A673 (cell line): ENCODE measurements at regions not wholly inside any gene's neighbourhood (a gene's known extent, or its start where the extent isn't known, plus 50 kb on each side); places are given as distances from the start of the nearest gene placed in this dataset.

Source experiments
- BruUV-seq: library from RNA; stranded (reverse); fragments of 400-500 nt; replicated peaks from 2 replicates; lab custom pipeline; 2021; lab: Mats Ljungman, UMichigan
- CTCF ChIA-PET: fragments of 300-600 bp; sonication (Branson Sonifier 250); formaldehyde crosslinking; loops from one replicate; lab custom pipeline; 2022; ENCODE audit warnings: antibody characterized with exemption; lab: Charles Lee
- POLR2A ChIA-PET: fragments of 300-600 bp; sonication (Branson Sonifier 250); formaldehyde crosslinking; loops from one replicate; lab custom pipeline; 2022; ENCODE audit warnings: antibody characterized with exemption; ENCODE audit not compliant: low non-redundant PET; lab: Charles Lee
- DNase-seq: peaks from one replicate; pipeline ENCODE4 v3.0.0-alpha.2; 2015; ENCODE audit warnings: low spot score
- H3K27ac ChIP-seq: fragments of 200-600 bp; sonication (generic); 2 replicates; pipeline ENCODE4 v1.5.1; 2016; ENCODE audit warnings: mixed run types, low read depth, mild to moderate bottlenecking, mixed read lengths, antibody characterized with exemption, low read length; ENCODE audit not compliant: poor library complexity, severe bottlenecking
- H3K27me3 ChIP-seq: fragments of 200-600 bp; sonication (generic); replicated peaks from 2 replicates; pipeline ENCODE4 v1.6.1; 2017; ENCODE audit warnings: mixed run types, low read depth, mild to moderate bottlenecking, mixed read lengths, antibody characterized with exemption, low read length; ENCODE audit not compliant: insufficient read depth, poor library complexity
- H3K36me3 ChIP-seq: fragments of 200-600 bp; sonication (generic); 2 replicates; pipeline ENCODE4 v1.6.1; 2016; ENCODE audit warnings: mixed run types, mild to moderate bottlenecking, mixed read lengths, antibody characterized with exemption, low read length; ENCODE audit not compliant: insufficient read depth, poor library complexity, severe bottlenecking
- H3K4me1 ChIP-seq: fragments of 200-600 bp; sonication (generic); 2 replicates; pipeline ENCODE4 v1.6.1; 2017; ENCODE audit warnings: mixed run types, mild to moderate bottlenecking, mixed read lengths, antibody characterized with exemption, low read length; ENCODE audit not compliant: insufficient read depth, poor library complexity, severe bottlenecking
- H3K4me3 ChIP-seq: fragments of 200-600 bp; sonication (generic); 2 replicates; pipeline ENCODE4 v1.5.1; 2016; ENCODE audit warnings: low read depth, mixed run types, mild to moderate bottlenecking, mixed read lengths, low read length; ENCODE audit not compliant: poor library complexity, severe bottlenecking
- H3K9me3 ChIP-seq: fragments of 200-600 bp; sonication (generic); 2 replicates; pipeline ENCODE4 v1.6.1; 2016; ENCODE audit warnings: mixed run types, low read depth, mild to moderate bottlenecking, mixed read lengths, antibody characterized with exemption, low read length; ENCODE audit not compliant: poor library complexity, severe bottlenecking
- EZH2 ChIP-seq: fragments of 200-600 bp; sonication (generic); IDR thresholded peaks from 2 replicates; pipeline ENCODE4 v1.6.1; 2017; ENCODE audit warnings: borderline replicate concordance, low read depth, mild to moderate bottlenecking, mixed read lengths, antibody characterized with exemption, low read length; ENCODE audit not compliant: poor library complexity, severe bottlenecking
- intact Hi-C: fragments of 100-400 bp; cut with micrococcal nuclease; formaldehyde crosslinking; loops from one replicate; pipeline ENCODE4 v1.10.0; 2022; ENCODE audit not compliant: unreplicated experiment
- TF ChIP-seq, protein P1 (sequence below): fragments of 300-800, 200-600 bp; sonication (generic); conservative IDR thresholded peaks from 2 replicates; pipeline ENCODE4 v1.5.1; 2017; ENCODE audit warnings: low read depth, mild to moderate bottlenecking, antibody characterized with exemption, low read length, moderate library complexity, mixed read lengths

DNA sequence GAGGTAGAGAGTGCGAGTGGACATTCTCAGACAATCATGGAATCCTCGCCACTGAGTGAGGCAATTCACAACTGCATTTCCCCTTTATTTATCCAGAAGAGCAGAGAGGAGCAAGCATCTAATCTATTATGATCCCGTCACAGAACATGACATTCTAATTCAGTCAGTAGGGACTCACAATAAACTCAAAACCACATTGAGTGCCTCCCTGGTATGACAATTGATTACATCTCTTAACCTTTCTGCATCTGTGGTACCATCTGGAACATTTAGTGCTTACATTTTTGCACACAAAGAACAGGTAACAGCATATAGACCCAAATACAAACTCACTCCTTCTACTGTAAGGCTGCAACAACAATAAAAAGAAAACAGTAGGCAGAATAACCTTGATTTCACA lies 517.2 kb downstream of the GBE1 start:
- intact Hi-C loops = loop anchor here (5.0 kb wide), 1 partner anchor 457 kb away; no protein-coding TSS in a partner anchor
- CTCF ChIA-PET = no interaction called here

GRCh38 chr3:81242871-81243270 lies 518.6 kb downstream of the GBE1 start:
- H3K27ac ChIP-seq = no peak overlapping the region
- no peaks in the 10 kb centered on the region for H3K36me3 ChIP-seq
- no TSS peak for BruUV-seq
- no peak overlapping the region for H3K4me3 ChIP-seq
- ChIA-PET POLR2A (no interaction called here), CTCF (no interaction called here)
- no peaks in the 10 kb centered on the region for H3K9me3 ChIP-seq
- H3K27me3 ChIP-seq = no peaks in the 10 kb centered on the region
- no peaks in the 10 kb centered on the region for H3K4me1 ChIP-seq
- intact Hi-C loops = loop anchor here (2.0 to 5.0 kb wide), 2 partner anchors 456 to 1722 kb away; no protein-coding TSS in a partner anchor
- no peak for TF ChIP-seq EZH2
- TF ChIP-seq, protein P1, sequence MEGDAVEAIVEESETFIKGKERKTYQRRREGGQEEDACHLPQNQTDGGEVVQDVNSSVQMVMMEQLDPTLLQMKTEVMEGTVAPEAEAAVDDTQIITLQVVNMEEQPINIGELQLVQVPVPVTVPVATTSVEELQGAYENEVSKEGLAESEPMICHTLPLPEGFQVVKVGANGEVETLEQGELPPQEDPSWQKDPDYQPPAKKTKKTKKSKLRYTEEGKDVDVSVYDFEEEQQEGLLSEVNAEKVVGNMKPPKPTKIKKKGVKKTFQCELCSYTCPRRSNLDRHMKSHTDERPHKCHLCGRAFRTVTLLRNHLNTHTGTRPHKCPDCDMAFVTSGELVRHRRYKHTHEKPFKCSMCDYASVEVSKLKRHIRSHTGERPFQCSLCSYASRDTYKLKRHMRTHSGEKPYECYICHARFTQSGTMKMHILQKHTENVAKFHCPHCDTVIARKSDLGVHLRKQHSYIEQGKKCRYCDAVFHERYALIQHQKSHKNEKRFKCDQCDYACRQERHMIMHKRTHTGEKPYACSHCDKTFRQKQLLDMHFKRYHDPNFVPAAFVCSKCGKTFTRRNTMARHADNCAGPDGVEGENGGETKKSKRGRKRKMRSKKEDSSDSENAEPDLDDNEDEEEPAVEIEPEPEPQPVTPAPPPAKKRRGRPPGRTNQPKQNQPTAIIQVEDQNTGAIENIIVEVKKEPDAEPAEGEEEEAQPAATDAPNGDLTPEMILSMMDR = peak; percentile 62
- DNase-seq = peak; percentile 52

More for the DNA sequence above, 517.2 kb downstream of the GBE1 start:
- H3K36me3 ChIP-seq = no peaks in the 10 kb centered on the region
- no peak overlapping the region for H3K27ac ChIP-seq
- no peak overlapping the region for H3K4me3 ChIP-seq
- no peaks in the 10 kb centered on the region for H3K27me3 ChIP-seq
- BruUV-seq = no TSS peak
- no peaks in the 10 kb centered on the region for H3K9me3 ChIP-seq
- DNase-seq = no peak
- no peaks in the 10 kb centered on the region for H3K4me1 ChIP-seq
- TF ChIP-seq, protein P1 = no peak
- no peak for TF ChIP-seq EZH2
- POLR2A ChIA-PET = interaction anchor here (0.6 kb wide), 1 partner anchor 202 kb away, joined by 20 read pairs; no protein-coding TSS in a partner anchor

DNA sequence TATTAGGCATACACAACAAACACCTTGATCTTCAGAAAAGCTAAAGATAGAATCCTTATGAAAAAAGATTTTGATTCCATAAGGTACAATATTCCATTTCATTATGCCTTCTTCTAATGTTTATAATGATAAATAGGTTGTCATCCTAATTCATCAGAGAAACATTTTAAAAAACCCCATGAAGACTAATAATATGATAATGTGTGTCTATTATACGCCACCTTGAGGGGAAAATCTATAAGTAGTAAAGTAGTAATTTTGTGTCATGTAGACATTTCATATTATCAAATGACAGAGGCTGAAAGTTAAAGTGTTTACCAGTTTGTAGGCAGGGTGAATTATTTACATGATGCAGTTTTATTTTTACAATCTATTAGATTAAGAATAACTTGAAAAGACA lies 524.3 kb downstream of the GBE1 start:
- intact Hi-C loops = no loop called here
- DNase-seq = no peak
- Histone ChIP-seq H3K36me3 (no peaks in the 10 kb centered on the region), H3K27ac (no peak overlapping the region), H3K27me3 (no peaks in the 10 kb centered on the region), H3K4me3 (no peak overlapping the region), H3K4me1 (no peaks in the 10 kb centered on the region), H3K9me3 (no peaks in the 10 kb centered on the region)
- no TSS peak for BruUV-seq
- POLR2A ChIA-PET = no interaction called here
- TF ChIP-seq, protein P1 = no peak; the same call in 1 of the 2 replicates
- no peak for TF ChIP-seq EZH2
- CTCF ChIA-PET = interaction anchor here (0.9 kb wide), 1 partner anchor 1565 kb away, joined by 3 read pairs; no protein-coding TSS in a partner anchor
